ENCODE measurements at regions not wholly inside any gene's neighbourhood (a gene's known extent, or its start where the extent isn't known, plus 50 kb on each side); places are given as distances from the start of the nearest gene placed in this dataset.

DNA sequence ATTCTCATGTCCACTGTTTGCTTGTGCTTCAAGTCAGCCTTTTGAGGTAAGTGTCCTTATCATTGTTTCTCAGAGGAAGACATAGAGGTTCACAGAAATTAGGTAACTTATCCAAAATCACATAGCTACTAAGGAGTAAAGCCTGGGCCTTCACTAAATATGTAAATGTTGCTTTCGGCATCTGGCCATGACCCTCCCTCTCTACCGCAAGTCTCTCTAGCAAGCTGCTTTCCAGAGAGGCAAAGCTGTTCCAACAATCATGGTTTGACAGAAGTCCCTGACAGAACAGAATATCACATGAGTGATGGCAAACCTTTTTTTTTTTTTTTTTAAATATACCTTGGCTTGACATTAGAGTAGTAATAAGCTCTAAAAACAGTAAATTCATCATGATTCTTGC is 94.5 kb upstream of the F3 start:
- no peak for TF ChIP-seq TAF1 (IDR thresholded peaks at IDR 0.05; ENCODE audit: borderline replicate concordance, insufficient read depth, low read length)
- no peak for TF ChIP-seq POLR2AphosphoS5 (IDR thresholded peaks at IDR 0.05; ENCODE audit: low read depth, low read length)
- TF ChIP-seq SIN3A (IDR thresholded peaks at IDR 0.05; ENCODE audit: borderline replicate concordance, insufficient read depth, low read length) = no peak
- no peak for TF ChIP-seq FOXP2 (optimal IDR thresholded peaks at IDR 0.05; ENCODE audit: borderline replicate concordance, extremely low read depth, extremely low read length, insufficient read depth)
- TF ChIP-seq, protein P1, sequence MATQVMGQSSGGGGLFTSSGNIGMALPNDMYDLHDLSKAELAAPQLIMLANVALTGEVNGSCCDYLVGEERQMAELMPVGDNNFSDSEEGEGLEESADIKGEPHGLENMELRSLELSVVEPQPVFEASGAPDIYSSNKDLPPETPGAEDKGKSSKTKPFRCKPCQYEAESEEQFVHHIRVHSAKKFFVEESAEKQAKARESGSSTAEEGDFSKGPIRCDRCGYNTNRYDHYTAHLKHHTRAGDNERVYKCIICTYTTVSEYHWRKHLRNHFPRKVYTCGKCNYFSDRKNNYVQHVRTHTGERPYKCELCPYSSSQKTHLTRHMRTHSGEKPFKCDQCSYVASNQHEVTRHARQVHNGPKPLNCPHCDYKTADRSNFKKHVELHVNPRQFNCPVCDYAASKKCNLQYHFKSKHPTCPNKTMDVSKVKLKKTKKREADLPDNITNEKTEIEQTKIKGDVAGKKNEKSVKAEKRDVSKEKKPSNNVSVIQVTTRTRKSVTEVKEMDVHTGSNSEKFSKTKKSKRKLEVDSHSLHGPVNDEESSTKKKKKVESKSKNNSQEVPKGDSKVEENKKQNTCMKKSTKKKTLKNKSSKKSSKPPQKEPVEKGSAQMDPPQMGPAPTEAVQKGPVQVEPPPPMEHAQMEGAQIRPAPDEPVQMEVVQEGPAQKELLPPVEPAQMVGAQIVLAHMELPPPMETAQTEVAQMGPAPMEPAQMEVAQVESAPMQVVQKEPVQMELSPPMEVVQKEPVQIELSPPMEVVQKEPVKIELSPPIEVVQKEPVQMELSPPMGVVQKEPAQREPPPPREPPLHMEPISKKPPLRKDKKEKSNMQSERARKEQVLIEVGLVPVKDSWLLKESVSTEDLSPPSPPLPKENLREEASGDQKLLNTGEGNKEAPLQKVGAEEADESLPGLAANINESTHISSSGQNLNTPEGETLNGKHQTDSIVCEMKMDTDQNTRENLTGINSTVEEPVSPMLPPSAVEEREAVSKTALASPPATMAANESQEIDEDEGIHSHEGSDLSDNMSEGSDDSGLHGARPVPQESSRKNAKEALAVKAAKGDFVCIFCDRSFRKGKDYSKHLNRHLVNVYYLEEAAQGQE (IDR thresholded peaks at IDR 0.05; ENCODE audit: insufficient read depth in 1 of 2, low read depth in 2 of 2, low read length in 2 of 2) = no peak

DNA sequence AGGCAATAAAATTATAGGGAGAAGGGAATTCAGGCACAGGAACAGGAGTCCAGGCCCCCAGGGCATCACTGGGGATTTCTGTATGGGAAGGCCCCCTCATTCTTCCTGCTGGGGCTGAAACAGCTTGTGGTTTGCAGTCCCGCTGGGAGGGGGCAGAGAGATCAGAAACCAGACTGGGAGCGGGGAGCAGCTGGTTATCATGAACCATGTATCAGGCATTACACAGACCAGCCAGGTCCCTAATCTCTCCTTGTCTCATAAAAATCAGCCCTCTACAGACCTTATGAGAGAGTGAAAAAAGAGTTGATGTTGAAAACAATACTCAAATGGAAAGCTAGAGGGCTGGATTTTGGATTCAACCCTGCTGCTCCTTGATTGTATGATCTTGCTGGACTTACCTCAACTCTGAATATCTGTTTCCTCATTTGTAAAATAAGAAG is 93.4 kb upstream of the F3 start:
- TF ChIP-seq SIN3A (IDR thresholded peaks at IDR 0.05; ENCODE audit: borderline replicate concordance, insufficient read depth, low read length) (no peak), POLR2AphosphoS5 (IDR thresholded peaks at IDR 0.05; ENCODE audit: low read depth, low read length) (no peak), TAF1 (IDR thresholded peaks at IDR 0.05; ENCODE audit: borderline replicate concordance, insufficient read depth, low read length) (no peak), FOXP2 (optimal IDR thresholded peaks at IDR 0.05; ENCODE audit: borderline replicate concordance, extremely low read depth, extremely low read length, insufficient read depth) (no peak)
- TF ChIP-seq, protein P1 (IDR thresholded peaks at IDR 0.05; ENCODE audit: insufficient read depth in 1 of 2, low read depth in 2 of 2, low read length in 2 of 2) = no peak

DNA sequence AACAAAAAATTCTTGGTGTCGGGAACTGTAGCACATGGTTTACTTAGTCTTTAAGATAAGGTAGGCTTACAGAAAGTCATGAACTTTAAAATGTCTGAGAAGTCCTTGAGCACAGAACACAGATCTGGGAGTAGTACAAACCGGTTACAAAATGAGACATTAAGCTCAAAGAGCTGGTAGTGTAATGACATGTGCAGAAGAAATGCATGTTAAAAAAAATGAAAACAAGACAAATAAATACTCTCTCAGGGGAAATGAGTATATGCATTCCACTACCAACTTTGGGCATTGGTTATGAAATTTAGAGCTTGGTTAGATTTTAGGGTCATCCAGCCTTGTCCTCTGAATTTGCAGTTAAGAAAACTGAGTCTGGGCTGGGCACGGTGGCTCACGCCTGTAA is 91.5 kb upstream of the F3 start:
- TF ChIP-seq, protein P1 (IDR thresholded peaks at IDR 0.05; ENCODE audit: insufficient read depth in 1 of 2, low read depth in 2 of 2, low read length in 2 of 2) = no peak
- no peak for TF ChIP-seq FOXP2 (optimal IDR thresholded peaks at IDR 0.05; ENCODE audit: borderline replicate concordance, extremely low read depth, extremely low read length, insufficient read depth)
- no peak for TF ChIP-seq TAF1 (IDR thresholded peaks at IDR 0.05; ENCODE audit: borderline replicate concordance, insufficient read depth, low read length)
- TF ChIP-seq SIN3A (IDR thresholded peaks at IDR 0.05; ENCODE audit: borderline replicate concordance, insufficient read depth, low read length) = no peak
- no peak for TF ChIP-seq POLR2AphosphoS5 (IDR thresholded peaks at IDR 0.05; ENCODE audit: low read depth, low read length)

DNA sequence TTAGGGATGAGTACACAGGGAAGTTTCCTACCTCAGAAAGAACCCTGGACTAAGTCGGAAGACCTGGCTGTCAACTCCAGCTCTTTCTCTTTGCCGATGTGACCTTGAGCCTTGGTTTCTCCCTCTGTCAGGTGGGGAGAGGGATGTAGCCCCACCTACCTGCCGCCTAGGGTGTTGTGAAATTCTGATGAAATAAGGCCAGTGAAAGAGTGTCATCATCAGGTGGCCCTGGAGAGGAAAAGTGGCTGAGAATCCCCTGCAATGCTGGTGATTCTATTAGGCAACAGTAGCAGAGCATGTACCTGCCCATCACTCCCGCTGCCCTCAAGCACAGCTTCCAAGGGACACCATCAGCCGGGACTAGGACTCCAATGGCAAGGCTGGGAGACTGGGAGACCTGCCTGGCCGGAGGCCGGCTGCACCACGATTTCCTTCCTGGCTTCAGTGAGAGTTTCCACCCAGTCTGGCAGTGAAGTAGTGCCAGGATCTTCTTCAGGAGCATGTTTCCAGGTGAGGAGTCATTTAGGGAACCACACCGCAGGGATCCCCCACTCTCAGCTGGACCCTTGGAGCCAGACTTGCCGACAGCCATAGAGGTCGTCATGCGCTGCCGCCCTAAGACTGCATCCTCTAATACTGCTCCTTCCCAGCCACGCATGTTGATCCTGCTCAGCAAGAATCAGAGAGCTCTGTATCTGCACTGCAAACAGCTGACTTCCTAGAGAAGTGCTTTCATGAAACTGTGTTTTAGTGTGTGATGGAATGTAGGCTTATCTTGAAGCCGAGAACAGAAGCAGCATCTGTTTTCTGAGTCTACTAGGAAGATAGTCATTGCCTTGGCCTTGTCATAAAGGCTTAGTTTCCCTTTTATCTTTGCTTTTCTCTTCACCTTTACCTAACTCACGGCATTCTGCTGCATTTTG is 88.0 kb upstream of the F3 start:
- TF ChIP-seq SIN3A (IDR thresholded peaks at IDR 0.05; ENCODE audit: borderline replicate concordance, insufficient read depth, low read length) = no peak
- TF ChIP-seq, protein P1 (IDR thresholded peaks at IDR 0.05; ENCODE audit: insufficient read depth in 1 of 2, low read depth in 2 of 2, low read length in 2 of 2) = no peak
- no peak for TF ChIP-seq POLR2AphosphoS5 (IDR thresholded peaks at IDR 0.05; ENCODE audit: low read depth, low read length)
- TF ChIP-seq TAF1 (IDR thresholded peaks at IDR 0.05; ENCODE audit: borderline replicate concordance, insufficient read depth, low read length) = no peak
- no peak for TF ChIP-seq FOXP2 (optimal IDR thresholded peaks at IDR 0.05; ENCODE audit: borderline replicate concordance, extremely low read depth, extremely low read length, insufficient read depth)
